Limb (tissue), 2 donors: ENCODE measurements at regions not wholly inside any gene's neighbourhood (a gene's known extent, or its start where the extent isn't known, plus 50 kb on each side); places are given as distances from the start of the nearest gene placed in this dataset.
A peak's percentile ranks its signal among the peaks of the same experiment; 100 is the strongest.
"Not testable (repeated sequence)": the region's sequence is repeated elsewhere in the genome, so short reads cannot be mapped to it uniquely, and the experiment has no call there.

Experiments used
- DNase-seq, 2 donors: peaks; one replicate each; pipeline ENCODE4 v3.0.0-alpha.2; 2016; ENCODE audit errors: extremely low spot score in 2 of 2

DNA sequence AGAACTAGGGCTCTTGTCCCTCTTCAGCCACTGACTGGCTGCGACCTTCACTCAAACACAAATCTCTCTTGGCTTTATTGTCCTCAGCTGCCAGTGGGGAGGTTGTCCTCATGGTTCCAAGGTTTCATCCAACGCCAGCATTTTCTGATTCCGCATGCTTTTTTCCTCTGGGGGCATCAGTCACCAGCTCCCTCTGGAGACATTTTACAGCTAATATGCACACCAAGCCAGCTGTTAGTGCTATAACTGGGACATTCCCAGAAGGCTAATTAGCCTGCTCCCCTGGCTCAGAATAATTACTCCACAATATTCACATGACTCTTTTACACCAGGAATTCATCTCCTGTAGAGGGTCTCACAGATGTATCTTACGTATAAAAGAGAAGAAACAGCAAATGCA lies 193.6 kb upstream of the ANKRD55 start:
- no peak for DNase-seq

DNA sequence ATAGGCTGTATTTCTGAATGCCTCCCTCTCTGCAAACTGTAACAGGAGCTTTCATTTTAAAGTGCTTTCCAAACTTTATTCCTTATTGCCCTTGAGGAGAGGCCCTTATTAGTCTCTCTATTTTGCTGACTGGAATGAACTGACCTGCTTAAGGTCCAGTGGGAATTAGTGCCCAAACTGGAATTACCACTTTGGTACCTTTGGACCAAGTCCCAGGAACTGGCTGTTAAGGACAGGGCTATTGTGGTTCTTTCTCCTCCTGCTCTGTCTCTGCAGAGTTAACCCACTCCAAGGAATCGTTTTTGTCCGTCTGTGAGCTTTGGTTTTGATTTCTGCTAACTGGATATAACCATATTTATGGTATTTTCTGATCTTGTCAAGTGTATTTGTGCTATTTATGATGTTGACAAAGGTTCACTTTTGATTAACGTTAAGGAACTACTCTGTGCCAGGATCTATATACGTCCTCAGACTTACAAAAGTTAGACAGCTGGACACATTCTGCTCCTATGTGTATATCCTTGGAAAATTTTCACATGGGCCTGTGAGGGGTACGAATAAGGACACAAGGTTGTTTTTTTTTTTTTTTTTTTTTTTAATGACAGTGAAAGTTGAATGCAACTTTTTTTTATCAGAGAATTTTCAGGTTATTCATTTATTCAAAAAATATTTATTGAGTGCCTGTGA lies 189.1 kb upstream of the ANKRD55 start:
- no peak for DNase-seq

DNA sequence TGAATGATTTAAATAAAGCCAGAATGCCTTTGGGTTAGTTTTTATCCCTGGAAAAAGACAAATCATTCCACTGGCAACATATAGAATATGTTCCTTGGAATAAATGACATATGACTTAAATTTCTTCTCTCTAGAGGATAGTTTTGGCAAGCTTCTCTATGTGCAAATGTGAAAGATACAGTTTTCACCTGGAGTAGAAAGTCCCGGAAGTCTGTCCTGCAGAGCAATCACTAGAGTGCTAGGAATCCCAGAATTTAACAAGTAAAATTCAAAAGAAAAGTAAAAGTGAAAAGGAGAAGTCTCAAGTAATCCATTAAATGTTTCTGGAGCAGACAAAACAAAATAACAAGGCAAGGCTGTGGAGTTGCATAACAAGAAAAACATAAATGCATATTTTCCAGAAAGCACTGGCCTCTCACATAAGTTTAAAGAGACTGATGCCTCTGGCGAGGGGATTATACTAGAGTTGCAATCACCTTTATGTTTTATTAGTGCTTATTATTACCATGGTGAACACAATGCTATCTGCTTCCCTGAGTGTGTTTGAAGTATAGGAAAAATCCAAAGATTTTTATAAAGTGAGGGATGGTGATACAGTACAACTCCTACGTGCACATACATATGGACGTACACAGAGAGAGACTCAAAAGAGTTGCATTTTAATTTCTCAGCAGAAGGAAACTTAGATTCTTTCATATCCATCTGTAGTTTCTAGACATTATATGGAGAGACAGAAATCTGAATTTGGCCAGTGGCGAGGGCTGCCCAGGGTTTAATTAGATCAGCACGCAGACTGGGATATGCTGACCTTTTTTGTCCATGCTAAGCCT lies 188.3 kb upstream of the ANKRD55 start:
- peak in 1 of 2 donors; percentile 36 for DNase-seq

DNA sequence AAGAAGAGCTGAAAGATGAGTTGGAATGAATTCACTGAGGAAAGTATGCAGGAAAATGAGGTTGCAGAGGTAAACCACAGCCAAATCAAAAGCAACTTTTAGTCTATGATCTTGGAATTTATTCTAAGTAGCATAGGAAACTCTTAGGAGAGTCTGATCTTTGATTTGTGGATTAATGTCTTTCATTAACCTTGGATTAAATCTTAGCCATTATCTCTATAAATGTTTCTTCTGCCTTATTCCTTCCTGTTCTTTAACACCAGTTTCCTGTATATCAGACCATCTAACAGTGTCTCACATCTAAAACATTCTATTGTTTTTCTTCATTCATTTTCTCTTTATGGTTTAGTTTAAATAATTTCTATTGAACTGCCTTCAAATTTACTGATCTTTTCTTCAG lies 187.2 kb upstream of the ANKRD55 start:
- no peak for DNase-seq

DNA sequence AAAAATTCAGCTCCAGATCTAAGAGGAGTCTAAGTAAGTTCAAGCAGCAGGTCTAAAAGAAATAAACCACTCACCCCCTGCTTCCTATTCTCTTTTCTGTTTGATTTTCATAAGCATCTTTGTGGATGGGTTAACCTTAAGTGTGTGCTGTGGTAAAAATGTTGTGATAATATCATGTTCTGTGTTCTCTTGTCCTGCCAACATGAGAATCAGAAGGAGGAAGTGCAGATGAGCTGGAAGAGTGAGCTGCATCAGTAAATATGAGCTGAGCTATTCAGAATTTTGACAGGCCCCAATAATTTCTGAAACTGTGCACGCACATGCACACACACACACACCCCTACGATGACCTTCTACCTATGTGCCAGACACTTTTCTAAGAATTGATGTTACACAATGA lies 186.5 kb upstream of the ANKRD55 start:
- DNase-seq, result no peak

DNA sequence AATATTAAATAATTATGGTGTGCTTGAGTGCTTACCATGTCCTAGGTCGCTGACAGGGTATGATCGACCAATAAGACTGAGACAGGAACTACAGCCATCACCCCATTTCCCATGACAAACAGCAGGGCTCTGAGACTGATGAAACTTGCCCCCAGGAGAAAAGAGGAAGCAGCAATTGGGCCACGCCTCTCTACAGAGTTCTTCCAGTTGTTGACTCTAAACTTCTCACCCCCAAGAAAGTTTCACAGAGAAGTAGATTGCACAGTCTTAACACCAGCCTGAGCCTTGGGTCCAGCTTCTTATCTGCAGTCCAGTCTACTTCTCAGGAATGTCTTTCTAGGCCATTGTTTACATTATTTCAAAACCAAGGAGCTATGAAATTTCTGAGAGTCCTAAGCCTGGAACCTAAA lies 182.2 kb upstream of the ANKRD55 start:
- no peak for DNase-seq

DNA sequence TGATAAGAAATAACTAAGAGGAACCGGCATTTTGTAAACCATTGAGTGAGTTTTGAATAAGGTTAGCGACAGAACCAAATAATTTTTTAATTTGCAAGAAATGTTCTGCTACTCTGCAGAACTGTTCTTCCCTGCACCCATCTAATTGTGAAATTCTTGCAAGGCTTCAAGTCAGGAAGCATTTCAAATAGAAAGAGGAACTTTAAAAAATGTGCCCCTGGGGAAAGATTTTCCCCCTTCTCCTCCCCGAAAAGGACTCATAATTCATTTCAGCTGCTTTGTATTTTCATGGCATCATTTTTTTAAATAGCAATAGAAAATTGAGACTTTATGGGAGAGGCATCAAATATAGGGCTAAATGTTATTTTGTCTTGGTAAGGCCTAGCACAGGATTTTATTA lies 180.9 kb upstream of the ANKRD55 start:
- no peak for DNase-seq

DNA sequence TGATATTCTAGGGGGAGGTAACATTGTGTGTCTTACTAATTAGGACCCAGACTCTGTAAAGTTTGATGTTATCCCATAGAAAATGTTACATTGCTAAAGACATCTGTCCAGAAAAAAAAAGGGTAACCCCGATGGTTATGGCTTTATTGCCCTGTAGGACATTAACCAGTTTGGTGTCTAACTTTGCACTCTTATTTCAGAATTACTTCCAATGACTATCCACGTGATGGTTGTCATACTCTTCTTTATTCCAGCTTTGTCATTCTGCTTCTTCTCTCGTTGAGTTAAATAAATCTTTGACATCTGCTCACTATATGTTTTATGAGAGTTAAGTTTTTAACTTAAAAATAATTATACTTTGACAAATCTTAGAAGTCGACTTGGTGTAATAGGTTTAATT lies 180.4 kb upstream of the ANKRD55 start:
- DNase-seq, result no peak

DNA sequence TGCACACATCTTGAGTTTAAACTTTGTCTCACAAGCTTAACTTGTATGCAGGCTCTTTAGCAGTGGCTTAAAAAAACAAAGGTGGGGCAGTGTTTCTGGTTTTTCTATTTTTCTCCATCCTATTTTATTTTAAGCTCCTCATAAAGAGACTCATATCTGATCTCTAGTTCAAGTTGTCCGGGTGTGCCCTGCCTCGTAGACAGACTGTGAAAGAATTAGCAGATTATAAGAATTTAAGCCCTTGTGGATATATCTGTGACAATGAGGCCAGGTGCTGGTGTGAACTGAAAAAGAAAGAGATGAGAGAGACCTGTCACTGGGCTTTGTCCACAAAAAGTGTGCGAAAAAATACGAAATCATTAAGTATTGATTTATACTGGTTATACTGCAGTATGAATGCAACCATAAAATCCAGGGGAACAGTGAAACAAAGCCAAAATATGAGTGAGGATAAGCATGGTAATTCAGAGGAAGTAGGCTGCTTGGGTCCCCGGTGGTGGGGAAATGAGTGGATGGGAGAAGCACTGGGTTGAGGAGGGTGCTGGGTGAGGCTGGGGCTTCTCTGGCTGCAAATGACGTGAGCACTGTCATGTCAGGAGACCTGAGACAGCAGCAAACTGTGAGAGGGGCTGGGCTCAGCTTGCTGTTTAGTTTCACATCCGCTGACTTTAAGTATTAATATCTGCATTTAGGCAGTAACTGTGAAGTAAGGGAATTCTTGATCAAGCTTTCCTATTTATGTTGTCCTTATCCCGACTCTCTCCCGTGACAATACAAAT lies 179.7 kb upstream of the ANKRD55 start:
- no peak for DNase-seq

DNA sequence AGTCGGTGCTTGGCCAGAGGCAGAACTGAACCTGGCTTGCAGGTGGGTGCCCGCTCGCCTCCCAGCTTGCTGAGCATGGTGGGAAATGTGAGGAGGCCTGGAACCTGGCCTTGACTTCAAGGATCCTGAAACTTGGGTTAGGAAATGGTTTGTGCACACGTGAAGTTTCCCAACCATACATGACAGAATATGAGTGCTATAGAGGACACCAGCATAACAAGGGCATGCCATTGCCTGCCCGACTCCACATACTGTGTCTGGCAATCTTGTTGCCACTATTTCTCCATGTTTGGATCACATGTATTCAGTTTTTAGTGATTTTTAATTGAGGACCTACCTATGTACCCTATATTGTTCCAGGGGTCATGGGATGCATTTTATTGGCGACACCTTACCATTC lies 177.6 kb upstream of the ANKRD55 start:
- no peak for DNase-seq

DNA sequence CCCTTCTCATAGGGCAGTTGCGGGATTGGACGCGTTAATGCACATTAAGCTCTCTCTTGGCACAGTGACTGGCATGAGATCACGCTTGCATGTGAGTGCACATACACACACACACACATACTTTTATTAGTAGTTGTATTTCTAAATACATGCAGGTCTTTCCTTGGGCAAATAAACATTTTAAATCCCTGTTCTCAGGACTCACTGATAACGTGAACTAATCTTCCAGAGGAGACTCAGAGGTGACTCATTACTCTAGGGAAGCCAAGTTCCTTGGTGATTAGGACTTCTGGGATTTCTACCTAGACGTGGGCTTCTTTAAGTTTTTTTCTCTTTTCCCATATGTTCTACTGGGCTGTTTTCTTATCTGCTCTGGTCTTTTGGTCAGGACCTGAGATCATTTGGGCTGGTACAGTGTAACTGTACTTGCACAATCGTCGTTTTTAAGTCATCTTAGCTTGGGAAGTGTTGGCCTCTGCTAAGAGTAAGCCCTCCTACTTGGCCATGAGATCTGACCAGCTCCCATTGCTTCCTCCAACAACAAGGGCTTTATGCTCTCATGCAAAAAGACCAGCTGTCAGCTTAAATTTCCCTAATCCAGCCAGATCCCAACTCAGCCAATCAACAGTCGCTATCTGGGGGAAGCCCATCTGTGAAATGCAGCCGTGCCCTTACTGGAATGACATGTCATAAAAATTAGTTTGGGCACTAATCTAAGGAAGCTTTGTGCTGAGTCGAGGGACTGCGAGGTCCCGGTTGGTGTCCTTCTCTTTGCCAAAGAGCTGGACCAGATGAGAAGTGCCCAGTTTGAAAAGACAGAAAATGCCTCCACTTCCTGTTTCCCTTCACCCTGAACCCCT lies 176.4 kb upstream of the ANKRD55 start:
- peak in 1 of 2 donors; percentile 72 for DNase-seq

DNA sequence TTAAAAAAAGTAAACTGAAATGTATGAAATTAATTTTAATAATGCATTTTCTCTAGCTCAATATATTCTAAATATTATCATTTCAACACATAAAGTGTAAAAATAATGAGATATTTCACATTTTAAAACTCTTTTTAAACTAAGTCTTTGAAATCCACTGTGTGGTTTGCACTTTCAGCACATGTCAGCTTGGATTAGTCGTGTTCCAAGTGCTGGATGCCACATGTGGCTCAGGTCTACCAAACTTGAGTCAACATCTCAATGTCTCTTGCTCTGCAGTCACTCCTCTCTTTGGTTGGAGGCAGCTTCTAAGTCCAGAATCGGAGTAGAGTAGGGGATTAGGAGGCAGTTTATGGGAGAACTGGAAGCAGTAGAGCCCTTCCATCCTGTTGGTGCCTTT lies 173.7 kb upstream of the ANKRD55 start:
- DNase-seq, result no peak

DNA sequence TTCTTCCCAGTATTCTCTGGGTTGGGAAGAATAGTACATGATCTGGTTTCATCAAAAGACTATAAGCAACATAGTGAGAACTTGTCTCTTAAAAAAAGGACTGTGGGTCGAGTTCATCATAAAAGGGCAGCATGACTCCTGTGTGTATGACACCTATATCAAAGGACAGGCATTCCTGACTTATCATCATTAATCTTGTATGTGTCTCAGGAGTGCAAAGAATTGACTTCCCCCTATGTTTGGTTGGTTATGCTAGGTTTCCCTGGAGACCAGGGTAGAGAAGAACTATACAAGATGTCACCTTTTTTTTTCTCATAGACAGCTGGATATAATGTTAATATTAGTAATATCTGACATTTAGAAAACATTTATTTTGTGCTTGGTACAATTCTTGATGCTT lies 173.1 kb upstream of the ANKRD55 start:
- DNase-seq, result no peak

DNA sequence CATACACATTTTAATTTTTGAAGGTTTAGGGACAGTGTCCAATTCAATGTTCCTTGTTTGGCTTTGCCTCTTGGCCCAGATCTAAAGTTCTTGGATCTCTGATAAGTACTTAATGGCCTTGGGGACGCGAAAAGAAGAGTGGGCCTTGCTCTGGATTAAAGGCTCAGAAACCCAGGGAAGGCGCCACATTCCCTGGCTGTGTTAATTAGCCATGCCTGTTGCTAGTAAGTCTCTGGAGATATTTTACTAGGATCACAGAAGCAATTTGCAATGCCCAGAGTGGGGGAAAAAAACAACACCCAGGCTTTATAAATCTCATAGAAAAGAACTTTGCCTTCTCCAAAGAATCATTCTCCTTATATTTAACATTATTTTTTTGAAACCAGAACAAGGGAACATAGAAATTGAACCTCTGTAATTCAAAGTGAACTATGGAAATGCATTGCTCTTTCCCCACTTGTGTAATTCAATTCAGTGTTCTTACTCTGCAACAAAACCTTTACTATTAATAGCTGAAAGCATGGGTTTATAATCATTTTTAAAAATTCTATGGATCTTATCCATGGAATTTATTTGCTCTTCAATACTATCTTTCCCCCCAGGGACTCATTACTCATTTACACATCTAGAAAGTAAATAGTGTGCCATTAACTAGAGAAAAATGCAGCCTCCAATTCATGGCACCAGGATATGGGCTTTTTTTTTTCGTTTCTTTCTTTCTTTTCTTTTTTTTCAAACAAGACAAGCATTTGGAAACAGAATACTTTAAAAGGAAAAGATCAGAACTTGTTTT lies 172.2 kb upstream of the ANKRD55 start:
- no peak for DNase-seq

DNA sequence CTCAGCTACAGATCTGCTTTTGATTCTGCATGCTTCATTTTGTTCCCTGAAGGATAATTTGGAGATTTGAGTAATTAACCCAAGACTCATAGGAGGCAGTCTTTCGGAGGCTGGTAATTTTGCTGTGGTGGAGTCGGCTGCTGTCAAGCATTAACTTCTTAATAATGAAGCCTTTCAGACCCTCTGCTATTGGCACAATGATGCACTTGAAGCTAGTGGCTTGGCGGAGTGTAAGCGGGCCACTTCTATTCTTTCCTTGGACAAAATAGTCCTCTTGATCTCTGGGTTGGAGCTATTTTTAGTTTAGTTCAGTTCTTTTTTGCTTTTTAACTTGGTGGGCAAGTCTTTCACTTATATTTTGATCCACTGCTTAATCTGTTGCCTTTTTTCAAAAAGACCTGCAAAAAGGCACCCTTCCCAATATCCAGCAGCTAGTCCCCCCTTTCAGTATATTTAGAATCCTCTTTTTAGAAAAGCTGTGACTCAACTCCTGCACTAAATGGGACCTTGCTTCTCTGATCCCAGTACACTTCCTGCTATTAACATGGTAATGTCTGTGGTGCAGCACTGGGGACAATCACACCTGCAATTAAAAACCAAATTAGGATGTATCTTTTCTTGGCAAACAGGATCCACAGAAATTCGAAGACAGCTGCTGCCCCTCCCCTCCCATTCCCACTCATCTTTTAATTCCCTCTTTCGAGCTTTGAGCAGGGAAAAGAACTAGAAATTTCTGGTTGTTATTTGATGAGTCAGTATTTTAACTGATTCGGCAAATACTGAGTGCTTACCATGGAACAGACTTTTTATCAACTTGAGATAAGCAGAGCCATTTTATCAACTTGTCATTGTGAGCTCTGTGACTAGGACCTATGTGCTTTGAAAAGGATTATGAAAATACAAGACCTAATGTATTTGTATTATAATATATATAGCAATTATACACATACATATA lies 169.4 kb upstream of the ANKRD55 start:
- no peak for DNase-seq

DNA sequence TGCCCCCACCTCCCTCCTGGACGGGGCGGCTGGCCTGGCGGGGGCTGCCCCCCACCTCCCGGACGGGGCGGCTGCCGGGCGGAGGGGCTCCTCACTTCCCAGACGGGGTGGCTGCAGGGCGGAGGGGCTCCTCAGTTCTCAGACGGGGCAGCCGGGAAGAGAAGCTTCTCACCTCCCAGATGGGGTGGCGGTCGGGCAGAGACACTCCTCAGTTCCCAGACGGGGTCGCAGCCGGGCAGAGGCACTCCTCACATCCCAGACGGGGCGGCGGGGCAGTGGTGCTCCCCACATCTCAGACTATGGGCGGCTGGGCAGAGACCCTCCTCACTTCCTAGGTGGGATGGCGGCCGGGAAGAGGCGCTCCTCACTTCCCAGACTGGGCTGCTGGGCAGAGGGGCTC lies 164.7 kb upstream of the ANKRD55 start:
- DNase-seq, result not testable (repeated sequence)

DNA sequence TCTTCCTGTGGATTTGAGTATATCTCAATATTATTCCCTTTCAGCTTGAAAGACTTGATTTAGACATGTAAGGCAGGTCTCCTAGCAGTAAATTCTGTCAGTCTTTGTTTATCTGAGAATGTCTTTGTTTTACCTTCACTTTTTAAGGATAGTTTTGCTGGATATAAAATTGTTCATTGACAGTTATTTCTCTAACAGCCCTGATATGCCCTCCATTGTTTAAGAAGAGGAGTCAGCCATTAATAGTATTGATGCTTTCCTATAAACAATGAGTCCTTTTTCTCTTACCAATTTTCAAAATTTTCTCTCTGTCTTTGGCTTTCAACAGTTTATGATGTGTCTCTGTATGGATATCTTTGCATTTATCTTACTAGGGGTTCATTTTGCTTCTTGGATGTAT lies 163.5 kb upstream of the ANKRD55 start:
- no peak for DNase-seq

DNA sequence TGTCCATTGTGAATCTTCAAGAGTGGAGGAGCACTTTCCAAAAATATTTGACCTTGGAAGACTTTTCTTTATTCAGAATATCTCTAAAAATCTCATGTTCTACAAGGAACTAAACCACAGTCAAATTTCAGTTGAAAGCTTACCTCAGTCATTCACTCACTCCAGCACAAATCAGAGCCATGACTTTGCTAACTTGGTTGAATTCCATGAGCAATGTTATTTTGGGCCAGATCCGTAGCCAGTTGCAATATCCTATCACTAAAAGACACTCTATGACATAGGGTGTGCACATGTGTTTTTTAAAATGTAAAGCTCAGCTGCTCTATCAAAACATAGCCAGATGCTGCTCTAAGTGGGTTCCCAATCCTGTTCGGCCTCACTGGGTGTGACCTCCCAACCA lies 156.1 kb upstream of the ANKRD55 start:
- DNase-seq, result no peak

DNA sequence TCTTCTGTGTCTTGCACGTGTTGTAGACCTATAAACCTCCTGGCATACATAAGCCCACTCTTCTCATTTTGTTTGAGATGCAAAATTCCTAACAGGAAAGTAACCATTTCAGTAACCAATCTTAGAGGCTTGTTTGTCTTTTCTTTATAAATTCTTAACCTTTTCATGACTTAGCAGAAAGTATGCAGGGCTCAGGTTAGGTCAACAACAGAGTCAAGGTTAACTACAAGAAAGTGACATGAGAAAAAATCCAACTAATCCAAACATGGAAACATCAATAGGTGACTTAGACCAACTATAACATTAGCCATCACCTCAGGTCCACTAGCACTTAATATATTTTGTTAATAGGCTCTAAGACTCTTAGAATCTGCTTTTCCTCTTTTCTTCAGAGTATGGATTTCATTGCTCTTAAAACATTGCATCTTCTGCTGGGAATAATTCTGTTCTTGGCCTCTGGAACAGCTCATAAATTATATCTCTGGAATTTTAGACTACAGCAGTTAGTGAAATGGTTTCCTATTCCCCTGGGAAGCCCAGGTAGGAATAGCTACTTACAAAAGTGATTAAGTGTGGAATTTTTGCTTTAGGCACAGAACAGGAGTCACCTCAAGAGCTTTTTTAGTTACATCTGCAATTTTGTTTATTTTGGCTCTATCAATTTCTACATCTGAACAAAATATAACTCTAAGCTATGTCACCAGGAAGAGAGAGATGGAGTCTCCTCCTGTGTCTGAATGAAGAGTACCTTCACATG lies 155.3 kb upstream of the ANKRD55 start:
- DNase-seq, result peak in 1 of 2 donors; percentile 47
